Vagina (tissue), 2 donors: ENCODE measurements at regions not wholly inside any gene's neighbourhood (a gene's known extent, or its start where the extent isn't known, plus 50 kb on each side); places are given as distances from the start of the nearest gene placed in this dataset.
"Not testable (repeated sequence)": the region's sequence is repeated elsewhere in the genome, so short reads cannot be mapped to it uniquely, and the experiment has no call there.

Experiments
- CTCF ChIP-seq, 3 experiments: fragments of 450-650 bp in 2 of 3; fragments of 200-600 bp in 1 of 3; sonication (generic) in 1 of 3; IDR thresholded peaks; one replicate each; pipeline ENCODE4 v1.5.1; 2017 to 2019; ENCODE audit warnings: antibody characterized with exemption in 3 of 3, mild to moderate bottlenecking in 2 of 3, moderate library complexity in 2 of 3
- POLR2A ChIP-seq, 2 donors: fragments of 450-650 bp; IDR thresholded peaks; one replicate each; pipeline ENCODE4 v1.6.1; 2017; ENCODE audit warnings: antibody characterized with exemption in 2 of 2, mild to moderate bottlenecking in 2 of 2, moderate library complexity in 2 of 2

GRCh38 chr9:42273191-42273590, 89.7 kb downstream of the SPATA31A6 start:
- TF ChIP-seq POLR2A, CTCF (IDR thresholded peaks at IDR 0.05): not testable (repeated sequence)
